HG03064 (cell line): ENCODE measurements at regions not wholly inside any gene's neighbourhood (a gene's known extent, or its start where the extent isn't known, plus 50 kb on each side); places are given as distances from the start of the nearest gene placed in this dataset.
"Not testable (repeated sequence)": the region's sequence is repeated elsewhere in the genome, so short reads cannot be mapped to it uniquely, and the experiment has no call there.

Experiments used
- ATAC-seq: cut with Tn5 transposase; IDR thresholded peaks from one replicate; pipeline ENCODE4 v1.9.1; 2021; ENCODE audit warnings: low read depth; ENCODE audit not compliant: unreplicated experiment

DNA sequence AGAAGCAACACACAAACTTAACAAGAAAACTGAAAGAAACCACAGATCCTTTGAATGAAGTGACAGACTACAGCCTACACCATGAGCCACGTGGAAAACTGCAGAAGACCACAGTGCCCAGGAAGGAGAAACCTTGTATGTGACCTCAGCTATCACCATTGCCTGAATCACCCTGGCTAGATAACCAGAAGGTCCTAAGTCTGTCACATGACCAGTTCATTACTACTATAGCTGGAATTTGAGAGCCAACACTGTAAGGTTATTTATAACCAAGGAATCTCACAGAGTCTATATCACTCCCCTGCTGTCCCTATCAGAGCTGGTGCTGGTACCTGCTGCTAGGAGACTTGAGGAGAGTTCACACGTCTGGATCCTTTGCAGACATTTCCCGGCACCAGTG is 90.3 kb upstream of the FBXL17 start:
- ATAC-seq = no peak

GRCh38 chr5:108467563-108467962 is 85.7 kb upstream of the FBXL17 start:
- ATAC-seq = no peak

GRCh38 chr5:108461628-108462367 is 79.9 kb upstream of the FBXL17 start:
- no peak for ATAC-seq

DNA sequence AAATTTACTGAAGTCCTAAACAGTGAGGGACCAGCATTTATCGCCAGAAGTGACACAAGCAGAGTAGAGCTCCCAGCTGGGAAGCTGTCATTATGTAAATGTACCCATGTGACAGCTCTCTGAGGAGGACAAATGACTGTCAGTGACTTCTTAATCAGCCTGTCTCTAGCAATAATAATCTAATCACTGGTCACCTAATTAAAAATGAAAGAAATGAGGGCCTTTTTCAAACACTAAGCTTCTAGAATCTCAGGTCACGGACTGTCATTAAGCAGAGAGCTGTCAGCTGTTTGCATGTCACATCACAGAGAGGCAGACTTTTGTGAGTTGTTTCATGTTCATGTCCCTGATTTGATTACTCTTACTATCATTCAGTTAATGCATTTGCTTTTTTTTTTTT is 77.9 kb upstream of the FBXL17 start:
- ATAC-seq = no peak

- ATAC-seq = no peak
These were observed 69.4 kb upstream of the FBXL17 start for GRCh38 chr5:108451269-108451668.

DNA sequence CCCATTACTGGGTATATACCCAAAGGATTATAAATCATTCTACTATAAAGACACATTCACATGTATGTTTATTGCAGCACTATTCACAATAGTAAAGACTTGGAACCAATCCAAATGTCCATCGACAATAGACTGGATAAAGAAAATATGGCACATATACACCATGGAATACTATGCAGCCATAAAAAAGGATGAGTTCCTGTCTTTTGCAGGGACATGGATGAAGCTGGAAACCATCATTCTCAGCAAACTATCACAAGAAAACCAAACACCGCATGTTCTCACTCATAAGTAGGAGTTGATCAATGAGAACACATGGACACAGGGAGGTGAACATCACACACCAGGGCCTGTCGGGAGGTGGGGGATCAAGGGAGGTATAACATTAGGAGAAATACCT is 62.2 kb upstream of the FBXL17 start:
- not testable (repeated sequence) for ATAC-seq

DNA sequence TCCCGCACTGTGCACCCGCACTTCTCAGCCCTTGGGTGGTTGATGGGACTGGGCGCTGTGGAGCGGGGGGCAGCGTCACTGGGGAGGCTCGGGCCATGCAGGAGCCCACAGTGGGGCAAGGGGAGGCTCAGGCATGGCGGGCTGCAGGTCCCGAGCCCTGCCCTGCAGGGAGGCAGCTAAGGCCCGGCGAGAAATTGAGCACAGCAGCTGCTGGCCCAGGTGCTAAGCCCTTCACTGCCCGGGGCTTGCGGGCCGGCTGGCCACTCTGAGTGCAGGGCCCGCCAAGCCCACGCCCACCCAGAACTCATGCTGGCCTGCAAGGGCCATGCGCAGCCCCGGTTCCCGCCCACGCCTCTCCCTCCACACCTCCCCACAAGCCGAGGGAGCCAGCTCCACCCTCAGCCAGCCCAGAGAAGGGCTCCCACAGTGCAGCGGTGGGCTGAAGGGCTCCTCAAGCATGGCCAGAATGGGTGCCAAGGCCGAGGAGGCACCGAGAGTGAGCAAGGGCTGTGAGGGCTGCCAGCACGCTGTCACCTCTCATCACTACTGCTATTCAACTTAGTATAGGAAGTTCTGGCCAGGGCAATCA is 60.3 kb upstream of the FBXL17 start:
- ATAC-seq = not testable (repeated sequence)

DNA sequence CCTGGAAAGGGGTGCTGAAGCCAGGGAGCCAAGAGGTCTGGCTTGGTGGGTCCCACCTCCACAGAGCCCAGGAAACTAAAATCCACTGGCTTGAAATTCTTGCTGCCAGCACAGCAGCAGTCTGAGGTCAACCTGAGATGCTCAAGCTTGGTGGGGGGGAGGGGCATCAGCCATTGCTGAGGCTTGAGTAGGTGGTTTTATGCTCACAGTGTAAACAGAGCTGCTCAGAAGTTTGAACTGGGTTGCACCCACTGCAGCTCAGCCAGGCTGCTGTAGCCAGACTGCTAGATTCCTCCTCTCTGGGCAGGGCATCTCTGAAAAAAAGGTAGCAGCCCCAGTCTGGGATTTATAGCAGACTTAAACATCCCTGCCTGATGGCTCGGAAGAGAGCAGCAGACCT is 55.5 kb upstream of the FBXL17 start:
- ATAC-seq = no peak

DNA sequence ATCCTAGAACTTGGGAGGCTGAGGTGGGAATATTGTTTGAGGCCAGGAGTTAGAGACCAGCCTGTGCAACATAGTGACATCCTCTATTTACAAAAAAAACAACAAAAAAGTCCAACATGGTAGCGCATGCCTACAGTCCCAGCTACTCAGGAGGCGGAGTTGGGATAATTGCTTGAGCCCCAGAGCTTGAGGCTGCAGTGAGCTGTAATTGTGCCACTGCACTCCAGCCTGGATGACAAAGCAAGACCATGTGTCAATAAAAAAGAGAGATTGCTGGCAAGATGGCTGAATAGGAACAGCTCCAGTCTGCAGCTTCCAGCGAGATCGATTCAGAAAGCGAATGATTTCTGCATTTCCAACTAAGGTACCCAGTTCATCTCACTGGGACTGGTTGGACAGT is 54.8 kb upstream of the FBXL17 start:
- no peak for ATAC-seq

- ATAC-seq = no peak
These were observed 51.7 kb upstream of the FBXL17 start for GRCh38 chr5:108433600-108433999.

DNA sequence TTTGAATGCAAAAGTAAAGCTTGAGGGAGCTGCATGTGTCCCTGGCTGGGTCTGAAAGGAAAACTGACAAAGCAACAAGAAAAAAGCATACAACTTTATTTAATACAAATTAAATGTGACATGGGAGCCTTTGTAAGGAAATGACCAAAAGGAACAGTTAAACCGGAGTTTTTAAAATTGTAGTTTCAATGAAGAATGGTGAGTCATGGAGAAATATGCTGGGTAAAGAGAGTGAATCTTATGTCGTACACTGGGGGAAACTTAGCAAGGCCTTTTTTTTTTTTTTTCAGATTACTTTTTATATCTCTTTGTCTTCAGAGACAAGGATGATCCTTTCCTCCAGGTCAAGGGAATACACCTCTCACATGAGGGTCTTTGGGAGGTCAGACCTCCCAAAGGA is 50.1 kb upstream of the FBXL17 start:
- no peak for ATAC-seq
